K562 (cell line): ENCODE measurements at regions not wholly inside any gene's neighbourhood (a gene's known extent, or its start where the extent isn't known, plus 50 kb on each side); places are given as distances from the start of the nearest gene placed in this dataset.

ENCODE experiments used
- ATAC-seq: fragments of 200-7000 bp; cut with Tn5 transposase; 3 replicates; pipeline ENCODE4 v1.9.1; 2020; ENCODE audit warnings: moderate library complexity
- BruUV-seq: library from RNA; stranded (reverse); fragments of 400-500 nt; replicated peaks from 2 replicates; lab custom pipeline; 2021; lab: Mats Ljungman, UMichigan
- CTCF ChIA-PET: fragments of 300-600 bp; formaldehyde crosslinking; extraction: SDS; loops from one replicate; lab custom pipeline; 2021; ENCODE audit warnings: low intra/inter-chr PET ratio; lab: Yijun Ruan, JAX
- POLR2A ChIA-PET: fragments of 300-600, 350-650 bp; sonication (Branson Sonifier 250); formaldehyde crosslinking; extraction: SDS; loops from one replicate; lab custom pipeline; 2021; ENCODE audit warnings: antibody characterized with exemption, inconsistent platforms; lab: Yijun Ruan, JAX
- DNase-seq, 4 experiments: peaks; one replicate each; pipeline versions ENCODE4 v3.0.0 to v3.0.0-alpha.2; 2011 to 2018; ENCODE audit warnings: low spot score in 3 of 4, mixed read lengths in 3 of 4; ENCODE audit errors: extremely low read depth in 1 of 4
- FAIRE-seq: peaks from 2 replicates; lab custom pipeline; 2011; peaks lifted over from hg19 to GRCh38; lab: Jason Lieb, UNC
- H2AFZ ChIP-seq: 2 replicates; pipeline ENCODE4 v1.6.0; 2011; ENCODE audit warnings: low read depth, low read length, control low read depth, inconsistent platforms
- H3K27ac ChIP-seq: fragments of 200-600 bp; 3 replicates; pipeline ENCODE4 v1.8.0; 2011; ENCODE audit warnings: low read depth, mild to moderate bottlenecking, control low read depth, inconsistent platforms, low read length, moderate library complexity, mixed read lengths; ENCODE audit errors: extremely low read depth
- H3K27me3 ChIP-seq, 2 experiments: fragments of 300-600 bp in 1 of 2; 2 replicates in 1 of 2; 3 replicates in 1 of 2; pipeline versions ENCODE4 v1.6.0 to v1.8.0; 2011; ENCODE audit warnings: inconsistent platforms in 2 of 2, low read length in 2 of 2, mild to moderate bottlenecking in 1 of 2, mixed read lengths in 1 of 2, moderate library complexity in 1 of 2; ENCODE audit not compliant: control insufficient read depth in 2 of 2, insufficient read depth in 2 of 2
- H3K36me3 ChIP-seq: fragments of 300-600 bp; 3 replicates; pipeline ENCODE4 v1.8.0; 2011; ENCODE audit warnings: mild to moderate bottlenecking, low read length, inconsistent platforms; ENCODE audit not compliant: control insufficient read depth, insufficient read depth
- H3K4me1 ChIP-seq, 2 experiments: fragments of 200-600 bp in 1 of 2; replicated peaks in 1 of 2; 2 replicates in 1 of 2; 3 replicates in 1 of 2; pipeline versions ENCODE4 v1.5.1 to v1.8.0; 2011; ENCODE audit warnings: inconsistent platforms in 2 of 2, low read length in 2 of 2, mild to moderate bottlenecking in 1 of 2, mixed read lengths in 1 of 2, moderate library complexity in 1 of 2; ENCODE audit not compliant: control insufficient read depth in 2 of 2, insufficient read depth in 2 of 2
- H3K4me2 ChIP-seq: 2 replicates; pipeline ENCODE4 v1.6.1; 2011; ENCODE audit warnings: low read length, control low read depth, inconsistent platforms, mixed read lengths; ENCODE audit not compliant: insufficient read depth
- H3K4me3 ChIP-seq: fragments of 200-600 bp; sonication (generic), shearing (Covaris generic); 2 replicates; pipeline ENCODE4 v1.5.1; 2016; ENCODE audit warnings: control low read depth, inconsistent platforms
- H3K79me2 ChIP-seq: fragments of 200-600 bp; 3 replicates; pipeline ENCODE4 v1.8.0; 2011; ENCODE audit warnings: low read length, inconsistent platforms; ENCODE audit not compliant: control insufficient read depth, insufficient read depth
- H3K9ac ChIP-seq, 2 experiments: 2 replicates each; pipeline versions ENCODE4 v1.6.0 to v1.6.1; 2011; ENCODE audit warnings: low read depth in 2 of 2, low read length in 2 of 2, control low read depth in 1 of 2, inconsistent platforms in 1 of 2, mild to moderate bottlenecking in 1 of 2, mixed read lengths in 1 of 2; ENCODE audit not compliant: insufficient read depth in 1 of 2
- H3K9me1 ChIP-seq: one replicate; pipeline ENCODE4 v1.6.0; 2011; ENCODE audit warnings: inconsistent platforms, mild to moderate bottlenecking, low read length, moderate library complexity; ENCODE audit not compliant: control insufficient read depth, insufficient read depth
- H3K9me3 ChIP-seq: replicated peaks from 2 replicates; pipeline ENCODE4 v1.5.1; 2011; ENCODE audit warnings: low read depth, low read length, inconsistent platforms; ENCODE audit not compliant: control insufficient read depth, insufficient read depth
- H4K20me1 ChIP-seq: replicated peaks from 2 replicates; pipeline ENCODE4 v1.6.1; 2011; ENCODE audit warnings: low read length, inconsistent platforms, mixed read lengths; ENCODE audit not compliant: control insufficient read depth, insufficient read depth
- ARID1B ChIP-seq: fragments of 450-650 bp; IDR thresholded peaks from 2 replicates; pipeline ENCODE4 v1.6.1; 2016; ENCODE audit warnings: antibody characterized with exemption, mild to moderate bottlenecking, inconsistent platforms
- CBX8 ChIP-seq: fragments of 200-600 bp; sonication (generic); IDR thresholded peaks from 2 replicates; pipeline ENCODE4 v1.6.1; 2012; ENCODE audit warnings: borderline replicate concordance, mixed run types, low read depth, mild to moderate bottlenecking, moderate library complexity, mixed read lengths, low read length, control low read depth, inconsistent platforms; ENCODE audit not compliant: poor library complexity, severe bottlenecking; ENCODE audit errors: extremely low read depth
- EWSR1 ChIP-seq: fragments of 450-650 bp; IDR thresholded peaks from 2 replicates; pipeline ENCODE4 v1.6.1; 2018; ENCODE audit warnings: borderline replicate concordance, mild to moderate bottlenecking, low read depth, moderate library complexity; ENCODE audit not compliant: partially characterized antibody
- GTF2F1 ChIP-seq: IDR thresholded peaks from 2 replicates; pipeline ENCODE4 v1.6.1; 2011; ENCODE audit warnings: low read depth, low read length, improper control_type of control experiment
- JUNB ChIP-seq: fragments of 450-650 bp; formaldehyde crosslinking; conservative IDR thresholded peaks from 2 replicates; pipeline ENCODE4 v1.4.0; 2020; ENCODE audit warnings: mild to moderate bottlenecking
- MECOM ChIP-seq: fragments of 250-450 bp; sonication (Bioruptor Pico); IDR thresholded peaks from 2 replicates; pipeline ENCODE4 v1.8.0; 2022; ENCODE audit warnings: inconsistent platforms
- NEUROD1 ChIP-seq: fragments of 150-350 bp; IDR thresholded peaks from 2 replicates; pipeline ENCODE4 v1.6.1; 2014; ENCODE audit warnings: borderline replicate concordance, low read length, low read depth; ENCODE audit not compliant: partially characterized antibody
- RBM15 ChIP-seq: fragments of 200-400 bp; formaldehyde crosslinking; IDR thresholded peaks from 2 replicates; pipeline ENCODE4 v1.6.1; 2018; ENCODE audit warnings: mild to moderate bottlenecking, low read length, moderate library complexity; ENCODE audit not compliant: insufficient read depth
- RUNX1 ChIP-seq: sonication (generic); IDR thresholded peaks from 2 replicates; pipeline ENCODE4 v1.6.1; 2016; ENCODE audit warnings: antibody characterized with exemption, low read depth
- SNIP1 ChIP-seq: fragments of 450-650 bp; IDR thresholded peaks from 2 replicates; pipeline ENCODE4 v1.7.1; 2017; ENCODE audit warnings: low read depth, mild to moderate bottlenecking
- ZFX ChIP-seq: sonication (generic); formaldehyde crosslinking; IDR thresholded peaks from 2 replicates; pipeline ENCODE4 v1.8.0; 2022; ENCODE audit warnings: mild to moderate bottlenecking, missing genetic modification reagents, moderate library complexity
- WGBS: fragments of 100-300 bp; shearing (Covaris generic); methylation state at CpG from one replicate; pipeline ENCODE4 v1.1.6; 2016; ENCODE audit warnings: low coverage, mixed read lengths; ENCODE audit not compliant: insufficient coverage; ENCODE audit errors: missing lambda C conversion rate; 5-methylcytosine and 5-hydroxymethylcytosine counted together
- in situ Hi-C: fragments of 300-500 bp; cut with MboI; formaldehyde crosslinking; loops from 4 replicates; pipeline ENCODE4 v1.15.0; 2018; ENCODE audit warnings: inconsistent platforms, mixed read lengths
- intact Hi-C: fragments of 100-400 bp; cut with micrococcal nuclease; formaldehyde crosslinking; loops from 2 replicates; pipeline ENCODE4 v1.14.2; 2022
- TF ChIP-seq, protein P1 (sequence below): sonication (generic); formaldehyde crosslinking; IDR thresholded peaks from 2 replicates; pipeline ENCODE4 v1.8.0; 2023; ENCODE audit warnings: mild to moderate bottlenecking, missing genetic modification reagents
- TF ChIP-seq, protein P2 (sequence below), 2 experiments: fragments of 450-650 bp; IDR thresholded peaks; 2 replicates each; pipeline ENCODE4 v1.6.1; 2018; ENCODE audit warnings: mild to moderate bottlenecking in 2 of 2, low read depth in 1 of 2; ENCODE audit not compliant: partially characterized antibody in 2 of 2
- TF ChIP-seq, protein P3 (sequence below): sonication (generic); formaldehyde crosslinking; IDR thresholded peaks from 2 replicates; pipeline ENCODE4 v1.8.0; 2022; ENCODE audit warnings: mild to moderate bottlenecking, missing genetic modification reagents, borderline replicate concordance

GRCh38 chr7:142671506-142671905 lies 77.8 kb upstream of the PRSS1 start:
- no peak for TF ChIP-seq RUNX1
- TF ChIP-seq, protein P1, sequence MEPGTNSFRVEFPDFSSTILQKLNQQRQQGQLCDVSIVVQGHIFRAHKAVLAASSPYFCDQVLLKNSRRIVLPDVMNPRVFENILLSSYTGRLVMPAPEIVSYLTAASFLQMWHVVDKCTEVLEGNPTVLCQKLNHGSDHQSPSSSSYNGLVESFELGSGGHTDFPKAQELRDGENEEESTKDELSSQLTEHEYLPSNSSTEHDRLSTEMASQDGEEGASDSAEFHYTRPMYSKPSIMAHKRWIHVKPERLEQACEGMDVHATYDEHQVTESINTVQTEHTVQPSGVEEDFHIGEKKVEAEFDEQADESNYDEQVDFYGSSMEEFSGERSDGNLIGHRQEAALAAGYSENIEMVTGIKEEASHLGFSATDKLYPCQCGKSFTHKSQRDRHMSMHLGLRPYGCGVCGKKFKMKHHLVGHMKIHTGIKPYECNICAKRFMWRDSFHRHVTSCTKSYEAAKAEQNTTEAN: no peak
- TF ChIP-seq, protein P2, sequence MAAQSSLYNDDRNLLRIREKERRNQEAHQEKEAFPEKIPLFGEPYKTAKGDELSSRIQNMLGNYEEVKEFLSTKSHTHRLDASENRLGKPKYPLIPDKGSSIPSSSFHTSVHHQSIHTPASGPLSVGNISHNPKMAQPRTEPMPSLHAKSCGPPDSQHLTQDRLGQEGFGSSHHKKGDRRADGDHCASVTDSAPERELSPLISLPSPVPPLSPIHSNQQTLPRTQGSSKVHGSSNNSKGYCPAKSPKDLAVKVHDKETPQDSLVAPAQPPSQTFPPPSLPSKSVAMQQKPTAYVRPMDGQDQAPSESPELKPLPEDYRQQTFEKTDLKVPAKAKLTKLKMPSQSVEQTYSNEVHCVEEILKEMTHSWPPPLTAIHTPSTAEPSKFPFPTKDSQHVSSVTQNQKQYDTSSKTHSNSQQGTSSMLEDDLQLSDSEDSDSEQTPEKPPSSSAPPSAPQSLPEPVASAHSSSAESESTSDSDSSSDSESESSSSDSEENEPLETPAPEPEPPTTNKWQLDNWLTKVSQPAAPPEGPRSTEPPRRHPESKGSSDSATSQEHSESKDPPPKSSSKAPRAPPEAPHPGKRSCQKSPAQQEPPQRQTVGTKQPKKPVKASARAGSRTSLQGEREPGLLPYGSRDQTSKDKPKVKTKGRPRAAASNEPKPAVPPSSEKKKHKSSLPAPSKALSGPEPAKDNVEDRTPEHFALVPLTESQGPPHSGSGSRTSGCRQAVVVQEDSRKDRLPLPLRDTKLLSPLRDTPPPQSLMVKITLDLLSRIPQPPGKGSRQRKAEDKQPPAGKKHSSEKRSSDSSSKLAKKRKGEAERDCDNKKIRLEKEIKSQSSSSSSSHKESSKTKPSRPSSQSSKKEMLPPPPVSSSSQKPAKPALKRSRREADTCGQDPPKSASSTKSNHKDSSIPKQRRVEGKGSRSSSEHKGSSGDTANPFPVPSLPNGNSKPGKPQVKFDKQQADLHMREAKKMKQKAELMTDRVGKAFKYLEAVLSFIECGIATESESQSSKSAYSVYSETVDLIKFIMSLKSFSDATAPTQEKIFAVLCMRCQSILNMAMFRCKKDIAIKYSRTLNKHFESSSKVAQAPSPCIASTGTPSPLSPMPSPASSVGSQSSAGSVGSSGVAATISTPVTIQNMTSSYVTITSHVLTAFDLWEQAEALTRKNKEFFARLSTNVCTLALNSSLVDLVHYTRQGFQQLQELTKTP (IDR thresholded peaks at IDR 0.05; ENCODE audit: low read depth in 1 of 2, partially characterized antibody in 2 of 2): no peak
- no peak for TF ChIP-seq RBM15
- no peak for TF ChIP-seq CBX8
- no peak for TF ChIP-seq JUNB
- TF ChIP-seq MECOM (CRISPR knock-in tag): no peak
- TF ChIP-seq SNIP1: no peak
- TF ChIP-seq ZFX (CRISPR knock-in tag): no peak
- no peak for TF ChIP-seq ARID1B
- TF ChIP-seq EWSR1: no peak
- no peak for TF ChIP-seq GTF2F1
- TF ChIP-seq NEUROD1: no peak
- TF ChIP-seq, protein P3, sequence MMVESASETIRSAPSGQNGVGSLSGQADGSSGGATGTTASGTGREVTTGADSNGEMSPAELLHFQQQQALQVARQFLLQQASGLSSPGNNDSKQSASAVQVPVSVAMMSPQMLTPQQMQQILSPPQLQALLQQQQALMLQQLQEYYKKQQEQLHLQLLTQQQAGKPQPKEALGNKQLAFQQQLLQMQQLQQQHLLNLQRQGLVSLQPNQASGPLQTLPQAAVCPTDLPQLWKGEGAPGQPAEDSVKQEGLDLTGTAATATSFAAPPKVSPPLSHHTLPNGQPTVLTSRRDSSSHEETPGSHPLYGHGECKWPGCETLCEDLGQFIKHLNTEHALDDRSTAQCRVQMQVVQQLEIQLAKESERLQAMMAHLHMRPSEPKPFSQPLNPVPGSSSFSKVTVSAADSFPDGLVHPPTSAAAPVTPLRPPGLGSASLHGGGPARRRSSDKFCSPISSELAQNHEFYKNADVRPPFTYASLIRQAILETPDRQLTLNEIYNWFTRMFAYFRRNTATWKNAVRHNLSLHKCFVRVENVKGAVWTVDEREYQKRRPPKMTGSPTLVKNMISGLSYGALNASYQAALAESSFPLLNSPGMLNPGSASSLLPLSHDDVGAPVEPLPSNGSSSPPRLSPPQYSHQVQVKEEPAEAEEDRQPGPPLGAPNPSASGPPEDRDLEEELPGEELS: no peak
- TF ChIP-seq, all 486 proteins: peak for 0
- no peak overlapping the region for H2AFZ ChIP-seq
- H3K4me2 ChIP-seq: no peak overlapping the region
- FAIRE-seq (no peak), ATAC-seq (no peak), DNase-seq (no peak)
- no peaks in the 10 kb centered on the region for H3K27me3 ChIP-seq
- no peaks in the 10 kb centered on the region for H3K4me1 ChIP-seq
- no peaks in the 10 kb centered on the region for H3K36me3 ChIP-seq
- CTCF ChIA-PET: no interaction called here
- no peaks in the 10 kb centered on the region for H3K79me2 ChIP-seq
- H3K9me1 ChIP-seq: no peaks in the 10 kb centered on the region
- no peaks in the 10 kb centered on the region for H3K9me3 ChIP-seq
- no peak overlapping the region for H3K27ac ChIP-seq
- BruUV-seq: no TSS peak
- in situ Hi-C loops: no loop called here
- H3K4me3 ChIP-seq: no peak overlapping the region
- no peaks in the 10 kb centered on the region for H4K20me1 ChIP-seq
- 3% methylated on average over 2 of the region's 2 CpGs for WGBS
- H3K9ac ChIP-seq: no peak overlapping the region
- POLR2A ChIA-PET: interaction anchor here (1.1 kb wide), 1 partner anchor 10 kb away, joined by 4 read pairs; no protein-coding TSS in a partner anchor
- intact Hi-C loops: no loop called here
